Endothelial cell (in vitro differentiated cells): ENCODE measurements at regions not wholly inside any gene's neighbourhood (a gene's known extent, or its start where the extent isn't known, plus 50 kb on each side); places are given as distances from the start of the nearest gene placed in this dataset.

Experiments used
- DNase-seq: peaks from one replicate; pipeline ENCODE4 v3.0.0; 2021; ENCODE audit warnings: low spot score
- H3K27ac Mint-ChIP-seq: one replicate; pipeline ENCODE4 v1.8.0; 2021; ENCODE audit warnings: mixed read lengths, inconsistent platforms; ENCODE audit not compliant: unreplicated experiment
- H3K27me3 Mint-ChIP-seq: one replicate; pipeline ENCODE4 v1.8.0; 2021; ENCODE audit warnings: mild to moderate bottlenecking, moderate library complexity, mixed read lengths, inconsistent platforms; ENCODE audit not compliant: unreplicated experiment
- H3K36me3 Mint-ChIP-seq: one replicate; pipeline ENCODE4 v1.8.0; 2021; ENCODE audit warnings: mild to moderate bottlenecking, low read depth, mixed read lengths, inconsistent platforms; ENCODE audit not compliant: unreplicated experiment
- H3K4me1 Mint-ChIP-seq: one replicate; pipeline ENCODE4 v1.8.0; 2021; ENCODE audit warnings: mild to moderate bottlenecking, mixed read lengths, inconsistent platforms; ENCODE audit not compliant: unreplicated experiment
- H3K4me3 Mint-ChIP-seq: one replicate; pipeline ENCODE4 v1.8.0; 2021; ENCODE audit warnings: mild to moderate bottlenecking, mixed read lengths, inconsistent platforms; ENCODE audit not compliant: unreplicated experiment
- H3K9me3 Mint-ChIP-seq: one replicate; pipeline ENCODE4 v1.8.0; 2021; ENCODE audit warnings: mixed read lengths, inconsistent platforms; ENCODE audit not compliant: unreplicated experiment
- CTCF ChIP-seq: fragments of 200-600 bp; sonication (generic); IDR thresholded peaks from one replicate; pipeline ENCODE4 v1.5.0; 2021; ENCODE audit warnings: antibody characterized with exemption; ENCODE audit not compliant: unreplicated experiment

- H3K27ac Mint-ChIP-seq = no peak overlapping the region
- no peaks in the 10 kb centered on the region for H3K4me1 Mint-ChIP-seq
- no peak overlapping the region for H3K4me3 Mint-ChIP-seq
- no peaks in the 10 kb centered on the region for H3K9me3 Mint-ChIP-seq
- no peaks in the 10 kb centered on the region for H3K36me3 Mint-ChIP-seq
- no peak for TF ChIP-seq CTCF
- no peak for DNase-seq
- H3K27me3 Mint-ChIP-seq = no peaks in the 10 kb centered on the region
These were observed 186.9 kb upstream of the CD180 start for GRCh38 chr5:67383451-67383850.

- H3K4me1 Mint-ChIP-seq = peaks cover 2% of the 10 kb centered on the region
- TF ChIP-seq CTCF = no peak
- no peaks in the 10 kb centered on the region for H3K9me3 Mint-ChIP-seq
- no peaks in the 10 kb centered on the region for H3K27me3 Mint-ChIP-seq
- no peak overlapping the region for H3K27ac Mint-ChIP-seq
- H3K36me3 Mint-ChIP-seq = no peaks in the 10 kb centered on the region
- no peak overlapping the region for H3K4me3 Mint-ChIP-seq
- no peak for DNase-seq
These were observed 184.8 kb upstream of the CD180 start for GRCh38 chr5:67381236-67381880.

- Mint-ChIP-seq H3K36me3 (no peaks in the 10 kb centered on the region), H3K27me3 (no peaks in the 10 kb centered on the region), H3K27ac (no peak overlapping the region)
These were observed 183.8 kb upstream of the CD180 start for GRCh38 chr5:67380431-67380830.

GRCh38 chr5:67379753-67380152, 183.2 kb upstream of the CD180 start:
- H3K27ac Mint-ChIP-seq = no peak overlapping the region
- H3K4me1 Mint-ChIP-seq = peaks cover 2% of the 10 kb centered on the region
- TF ChIP-seq CTCF = no peak
- H3K36me3 Mint-ChIP-seq = no peaks in the 10 kb centered on the region
- no peak overlapping the region for H3K4me3 Mint-ChIP-seq
- DNase-seq = no peak
- no peaks in the 10 kb centered on the region for H3K27me3 Mint-ChIP-seq
- H3K9me3 Mint-ChIP-seq = no peaks in the 10 kb centered on the region

More at GRCh38 chr5:67380431-67380830, 183.8 kb upstream of the CD180 start:
- H3K9me3 Mint-ChIP-seq = no peaks in the 10 kb centered on the region
- H3K4me3 Mint-ChIP-seq = no peak overlapping the region
- peaks cover 2% of the 10 kb centered on the region for H3K4me1 Mint-ChIP-seq
- DNase-seq = no peak
- no peak for TF ChIP-seq CTCF

- Mint-ChIP-seq H3K9me3 (no peaks in the 10 kb centered on the region), H3K36me3 (no peaks in the 10 kb centered on the region), H3K4me1 (peaks cover 2% of the 10 kb centered on the region), H3K27me3 (peaks cover 2% of the 10 kb centered on the region), H3K4me3 (no peak overlapping the region), H3K27ac (no peak overlapping the region)
- TF ChIP-seq CTCF = no peak
- no peak for DNase-seq
These were observed 181.7 kb upstream of the CD180 start for GRCh38 chr5:67378256-67378655.
